ENCODE measurements at regions not wholly inside any gene's neighbourhood (a gene's known extent, or its start where the extent isn't known, plus 50 kb on each side); places are given as distances from the start of the nearest gene placed in this dataset.
"Not testable (repeated sequence)": the region's sequence is repeated elsewhere in the genome, so short reads cannot be mapped to it uniquely, and the experiment has no call there.

GRCh38 chr17:27105636-27106035 is 188.3 kb upstream of the WSB1 start:
- TF ChIP-seq POLR2A (IDR thresholded peaks at IDR 0.05; ENCODE audit: low read length) (no peak), GATA1 (IDR thresholded peaks at IDR 0.05; ENCODE audit: low read depth, low read length) (no peak)
- DNase-seq, result no peak

GRCh38 chr17:27106347-27106981 is 187.4 kb upstream of the WSB1 start:
- TF ChIP-seq GATA1 (IDR thresholded peaks at IDR 0.05; ENCODE audit: low read depth, low read length) (no peak), POLR2A (IDR thresholded peaks at IDR 0.05; ENCODE audit: low read length) (no peak)
- DNase-seq, result peak; percentile 65

GRCh38 chr17:27106982-27107360 is 186.9 kb upstream of the WSB1 start:
- DNase-seq, result no peak
- TF ChIP-seq GATA1 (IDR thresholded peaks at IDR 0.05; ENCODE audit: low read depth, low read length) (no peak), POLR2A (IDR thresholded peaks at IDR 0.05; ENCODE audit: low read length) (no peak)

- not testable (repeated sequence) for DNase-seq
These were observed 186.3 kb upstream of the WSB1 start for GRCh38 chr17:27107386-27108328.

GRCh38 chr17:27109346-27109745 is 184.6 kb upstream of the WSB1 start:
- DNase-seq, result no peak
- no peak for TF ChIP-seq POLR2A (IDR thresholded peaks at IDR 0.05; ENCODE audit: low read length)
- no peak for TF ChIP-seq GATA1 (IDR thresholded peaks at IDR 0.05; ENCODE audit: low read depth, low read length)

- DNase-seq, result no peak
- TF ChIP-seq GATA1 (IDR thresholded peaks at IDR 0.05; ENCODE audit: low read depth, low read length) (no peak), POLR2A (IDR thresholded peaks at IDR 0.05; ENCODE audit: low read length) (no peak)
These were observed 140.9 kb upstream of the WSB1 start for GRCh38 chr17:27153005-27153404.

- TF ChIP-seq GATA1 (IDR thresholded peaks at IDR 0.05; ENCODE audit: low read depth, low read length), result no peak
- TF ChIP-seq POLR2A (IDR thresholded peaks at IDR 0.05; ENCODE audit: low read length), result no peak
- DNase-seq, result no peak
These were observed 138.0 kb upstream of the WSB1 start for GRCh38 chr17:27155866-27156265.

- TF ChIP-seq GATA1 (IDR thresholded peaks at IDR 0.05; ENCODE audit: low read depth, low read length) (no peak), POLR2A (IDR thresholded peaks at IDR 0.05; ENCODE audit: low read length) (no peak)
- DNase-seq, result no peak
These were observed 136.6 kb upstream of the WSB1 start for GRCh38 chr17:27157297-27157696.

- TF ChIP-seq POLR2A (IDR thresholded peaks at IDR 0.05; ENCODE audit: low read length) (no peak), GATA1 (IDR thresholded peaks at IDR 0.05; ENCODE audit: low read depth, low read length) (no peak)
- DNase-seq, result no peak
These were observed 136.0 kb upstream of the WSB1 start for GRCh38 chr17:27157898-27158297.

GRCh38 chr17:27158382-27158781 is 135.5 kb upstream of the WSB1 start:
- no peak for DNase-seq
- no peak for TF ChIP-seq GATA1 (IDR thresholded peaks at IDR 0.05; ENCODE audit: low read depth, low read length)
- no peak for TF ChIP-seq POLR2A (IDR thresholded peaks at IDR 0.05; ENCODE audit: low read length)

GRCh38 chr17:27180322-27180721 is 113.6 kb upstream of the WSB1 start:
- DNase-seq, result no peak
- TF ChIP-seq GATA1 (IDR thresholded peaks at IDR 0.05; ENCODE audit: low read depth, low read length), result no peak

GRCh38 chr17:27181379-27181925 is 112.5 kb upstream of the WSB1 start:
- DNase-seq, result not testable (repeated sequence)

- TF ChIP-seq GATA1 (IDR thresholded peaks at IDR 0.05; ENCODE audit: low read depth, low read length) (no peak), POLR2A (IDR thresholded peaks at IDR 0.05; ENCODE audit: low read length) (no peak)
- no peak for DNase-seq
These were observed 112.0 kb upstream of the WSB1 start for GRCh38 chr17:27181935-27182334.

- DNase-seq, result peak; percentile 17 to 47
These were observed 96.4 kb upstream of the WSB1 start for GRCh38 chr17:27197505-27197904.

GRCh38 chr17:27199948-27200347 is 94.0 kb upstream of the WSB1 start:
- TF ChIP-seq GATA1 (IDR thresholded peaks at IDR 0.05; ENCODE audit: low read depth, low read length) (no peak), POLR2A (IDR thresholded peaks at IDR 0.05; ENCODE audit: low read length) (no peak)
- no peak for DNase-seq
